ENCODE measurements at regions not wholly inside any gene's neighbourhood (a gene's known extent, or its start where the extent isn't known, plus 50 kb on each side); places are given as distances from the start of the nearest gene placed in this dataset.

DNA sequence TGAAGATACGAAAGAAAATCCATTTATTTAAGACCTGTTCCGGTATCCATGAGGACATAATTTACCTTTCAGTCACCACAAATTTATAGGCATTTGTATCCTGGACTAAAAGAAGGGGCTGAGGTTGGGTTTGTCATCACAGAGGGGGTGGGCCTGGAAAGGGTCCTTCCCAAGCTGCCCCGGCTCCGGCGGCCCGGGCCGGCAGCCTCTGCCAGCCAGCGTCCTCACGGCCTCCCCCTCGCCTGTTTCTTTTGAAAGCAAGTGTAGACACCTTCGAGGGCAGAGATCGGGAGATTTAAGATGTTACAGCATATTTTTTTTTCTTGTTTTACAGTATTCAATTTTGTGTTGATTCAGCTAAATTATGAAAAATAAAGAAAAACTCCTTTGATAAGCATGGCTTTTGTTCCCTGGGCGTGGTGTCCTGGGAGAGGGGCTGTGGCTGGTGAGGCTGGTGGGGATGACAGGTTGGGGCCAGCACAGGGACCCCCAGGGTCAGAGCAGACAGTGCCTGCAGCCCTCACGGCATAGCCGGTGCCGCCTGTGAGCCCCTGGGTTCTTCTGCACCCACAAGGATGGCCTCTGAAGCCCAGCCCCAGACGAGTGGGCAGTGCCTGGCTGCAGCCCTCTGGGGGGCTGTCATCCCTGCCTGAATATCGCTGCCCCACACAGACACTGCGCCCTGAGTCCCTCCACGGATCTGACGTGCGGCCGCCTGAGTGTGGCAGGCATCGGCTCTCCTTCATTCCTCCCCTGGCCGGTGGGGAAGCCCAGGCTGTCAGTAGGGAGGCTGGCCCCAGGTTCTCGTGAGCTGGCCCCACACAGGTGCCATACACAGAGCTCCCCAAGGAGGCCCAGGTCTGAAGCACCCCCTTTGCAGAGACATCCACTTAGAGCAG is 1075.9 kb downstream of the BRD1 start:
- no peak for DNase-seq (ENCODE audit: low read depth in 2 of 2, low spot score in 1 of 2)

DNA sequence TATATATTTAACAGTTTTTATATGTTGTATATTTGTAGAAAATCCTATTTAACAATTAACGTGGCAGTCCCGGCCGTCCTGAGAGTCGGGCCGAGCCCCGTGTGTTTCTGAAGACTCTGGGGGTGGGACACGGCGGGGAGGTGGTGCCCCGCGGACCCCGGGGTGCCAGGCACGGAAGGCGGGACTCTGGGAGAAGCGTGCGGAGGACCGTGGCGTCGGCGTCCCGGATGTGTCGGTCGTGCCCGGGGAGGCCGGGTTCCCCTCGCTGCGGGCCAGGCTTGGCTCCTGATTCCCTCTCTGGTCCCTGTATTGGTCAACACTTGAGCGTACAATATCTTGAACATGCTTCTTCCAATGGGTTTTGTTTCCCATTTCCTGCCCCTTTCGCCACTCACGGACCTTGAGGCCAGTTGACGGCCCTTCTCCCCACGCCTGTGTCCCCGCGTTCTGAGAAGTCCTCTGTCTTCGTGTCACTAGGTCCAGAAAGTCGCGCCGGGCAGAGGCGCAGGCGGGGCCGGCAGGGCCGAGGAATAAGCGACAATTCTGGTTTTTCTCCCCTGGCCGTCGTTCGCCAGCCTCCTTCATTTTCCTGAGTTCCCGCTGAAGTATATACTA is 1076.7 kb downstream of the BRD1 start:
- no peak for DNase-seq (ENCODE audit: low read depth in 2 of 2, low spot score in 1 of 2)

DNA sequence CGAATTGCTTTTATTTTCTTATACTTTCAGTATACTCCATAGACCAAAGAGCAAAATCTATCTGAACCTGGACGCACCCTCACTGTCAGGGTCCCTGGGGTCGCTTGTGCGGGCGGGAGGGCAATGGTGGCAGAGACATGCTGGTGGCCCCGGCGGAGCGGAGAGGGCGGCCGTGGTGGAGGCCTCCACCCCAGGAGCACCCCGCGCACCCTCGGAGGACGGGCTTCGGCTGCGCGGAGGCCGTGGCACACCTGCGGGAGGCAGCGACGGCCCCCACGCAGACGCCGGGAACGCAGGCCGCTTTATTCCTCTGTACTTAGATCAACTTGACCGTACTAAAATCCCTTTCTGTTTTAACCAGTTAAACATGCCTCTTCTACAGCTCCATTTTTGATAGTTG is 1077.4 kb downstream of the BRD1 start:
- DNase-seq (ENCODE audit: low read depth in 2 of 2, low spot score in 1 of 2): no peak

DNA sequence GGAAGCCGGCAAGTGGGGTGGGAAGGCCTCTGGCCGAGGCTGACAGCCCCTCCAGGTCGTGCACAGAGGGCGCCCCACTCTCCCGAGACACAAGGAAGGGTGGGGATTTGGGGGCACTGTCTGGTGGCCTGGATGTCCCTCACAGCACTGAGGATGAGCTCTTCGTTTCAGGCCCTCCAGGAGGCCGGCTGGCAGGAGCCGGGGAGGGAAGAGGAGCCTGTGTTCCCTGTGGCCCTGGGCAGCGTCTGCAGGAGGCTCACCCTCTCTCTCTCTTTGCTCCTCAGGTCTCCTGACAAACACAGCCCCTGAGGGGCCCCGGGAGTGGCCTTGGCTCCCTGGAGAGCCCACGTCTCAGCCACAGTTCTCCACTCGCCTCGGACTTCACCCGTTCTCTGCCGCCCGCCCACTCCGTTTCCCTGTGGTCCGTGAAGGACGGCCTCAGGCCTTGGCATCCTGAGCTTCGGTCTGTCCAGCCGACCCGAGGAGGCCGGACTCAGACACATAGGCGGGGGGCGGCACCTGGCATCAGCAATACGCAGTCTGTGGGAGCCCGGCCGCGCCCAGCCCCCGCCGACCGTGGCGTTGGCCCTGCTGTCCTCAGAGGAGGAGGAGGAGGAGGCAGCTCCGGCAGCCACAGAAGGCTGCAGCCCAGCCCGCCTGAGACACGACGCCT is 1078.0 kb downstream of the BRD1 start:
- DNase-seq (ENCODE audit: low read depth in 2 of 2, low spot score in 1 of 2): no peak

DNA sequence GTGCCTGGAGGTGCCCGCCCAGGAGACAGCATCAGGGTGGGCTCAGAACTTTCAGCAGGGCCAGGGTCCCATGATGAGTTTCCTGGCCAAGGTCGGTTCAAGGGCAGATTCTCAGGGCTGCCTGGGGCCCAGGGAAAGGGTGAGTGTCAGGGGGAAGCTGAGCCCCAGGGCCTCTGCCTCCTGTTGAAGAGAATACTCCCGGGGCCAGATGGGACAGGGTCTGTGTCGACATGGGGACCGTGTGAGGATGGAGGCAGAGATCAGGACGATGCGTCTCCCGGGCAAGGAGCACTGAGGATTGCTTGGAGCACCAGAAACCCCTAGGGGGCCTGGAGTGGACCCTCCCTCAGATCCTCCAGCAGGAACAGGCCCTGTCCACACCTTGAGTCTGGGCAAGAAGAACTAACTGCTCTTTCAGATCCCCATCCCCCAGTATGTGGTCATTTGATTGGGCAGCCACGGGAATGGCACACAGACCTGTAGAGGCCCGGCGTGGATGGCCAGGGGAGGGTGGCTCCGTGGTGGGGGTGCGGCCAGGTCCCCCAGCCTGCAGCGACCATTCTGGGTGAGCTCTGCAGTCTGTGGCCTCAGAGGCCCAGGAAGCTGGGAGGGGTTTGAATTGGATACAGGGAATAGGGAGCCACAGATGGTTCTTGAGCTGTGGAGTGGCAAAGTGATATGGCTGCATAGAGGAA is 1078.7 kb downstream of the BRD1 start:
- no peak for DNase-seq (ENCODE audit: low read depth in 2 of 2, low spot score in 1 of 2)

DNA sequence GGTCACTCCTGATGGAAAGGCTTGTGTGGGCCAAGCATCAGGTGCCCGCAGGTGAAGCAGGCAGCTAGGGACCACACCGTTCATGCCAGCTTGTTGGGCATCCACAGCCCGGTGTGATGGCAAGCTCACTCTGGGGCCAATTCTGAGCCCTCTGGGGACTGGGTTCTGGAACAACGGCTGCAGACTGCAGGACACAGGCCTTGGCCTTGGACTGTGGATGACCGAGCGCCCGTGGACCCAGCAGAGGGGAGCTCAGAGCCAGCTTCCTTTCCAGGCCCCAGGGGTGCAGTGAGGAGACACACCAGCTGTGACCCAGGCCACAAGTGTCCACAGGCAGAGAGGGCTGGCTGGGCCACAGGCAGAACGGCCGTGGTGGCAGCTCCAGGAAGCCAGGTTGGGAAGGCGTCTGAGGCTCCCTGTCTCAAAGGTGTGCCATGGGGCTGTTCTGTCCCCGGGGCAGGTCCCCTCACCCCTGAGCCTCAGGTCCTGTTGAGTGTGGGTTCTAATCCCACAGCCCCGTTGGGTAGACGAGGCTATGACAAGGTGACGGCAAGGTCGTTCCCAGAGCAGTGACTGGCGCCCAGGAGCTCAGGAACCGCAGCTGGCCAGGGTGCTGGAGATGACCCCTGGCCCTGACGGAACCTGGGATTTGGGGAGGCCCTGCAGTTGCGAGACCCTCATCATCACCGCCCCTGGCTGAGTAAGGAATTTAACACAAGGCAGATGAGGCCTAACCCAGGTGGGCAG is 1079.4 kb downstream of the BRD1 start:
- no peak for DNase-seq (ENCODE audit: low read depth in 2 of 2, low spot score in 1 of 2)

DNA sequence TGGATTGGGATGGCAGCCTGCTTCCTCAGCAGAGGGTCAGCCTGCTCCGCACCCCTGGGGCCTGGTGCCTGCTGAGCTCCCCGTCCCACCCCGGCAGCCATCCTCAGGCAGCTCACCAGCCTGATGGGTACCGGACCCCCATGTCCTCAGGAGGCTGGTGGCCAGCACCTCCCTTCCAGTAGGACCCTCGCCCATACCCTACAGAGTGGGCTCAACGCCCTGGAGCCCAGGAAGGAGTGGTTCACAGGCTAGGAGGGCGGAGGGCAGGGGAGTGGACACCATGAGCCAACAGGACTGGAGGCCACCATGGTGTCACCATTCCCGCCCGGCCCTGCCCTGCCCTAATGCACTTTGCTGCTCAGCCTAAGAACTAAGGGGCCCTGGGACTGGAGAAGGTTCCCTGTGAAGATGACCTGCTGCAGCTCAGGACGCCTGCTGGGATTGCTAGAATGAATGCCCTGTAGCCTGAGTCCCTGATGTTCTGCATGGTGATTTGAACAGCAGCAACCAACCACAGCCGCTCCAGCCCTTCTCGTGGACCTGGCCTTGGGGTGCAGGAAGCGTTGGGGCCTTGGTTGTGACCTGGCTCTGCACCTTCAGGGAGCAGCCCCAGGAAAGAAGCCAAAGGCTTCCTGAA is 1080.8 kb downstream of the BRD1 start:
- DNase-seq (ENCODE audit: low read depth in 2 of 2, low spot score in 1 of 2): no peak

DNA sequence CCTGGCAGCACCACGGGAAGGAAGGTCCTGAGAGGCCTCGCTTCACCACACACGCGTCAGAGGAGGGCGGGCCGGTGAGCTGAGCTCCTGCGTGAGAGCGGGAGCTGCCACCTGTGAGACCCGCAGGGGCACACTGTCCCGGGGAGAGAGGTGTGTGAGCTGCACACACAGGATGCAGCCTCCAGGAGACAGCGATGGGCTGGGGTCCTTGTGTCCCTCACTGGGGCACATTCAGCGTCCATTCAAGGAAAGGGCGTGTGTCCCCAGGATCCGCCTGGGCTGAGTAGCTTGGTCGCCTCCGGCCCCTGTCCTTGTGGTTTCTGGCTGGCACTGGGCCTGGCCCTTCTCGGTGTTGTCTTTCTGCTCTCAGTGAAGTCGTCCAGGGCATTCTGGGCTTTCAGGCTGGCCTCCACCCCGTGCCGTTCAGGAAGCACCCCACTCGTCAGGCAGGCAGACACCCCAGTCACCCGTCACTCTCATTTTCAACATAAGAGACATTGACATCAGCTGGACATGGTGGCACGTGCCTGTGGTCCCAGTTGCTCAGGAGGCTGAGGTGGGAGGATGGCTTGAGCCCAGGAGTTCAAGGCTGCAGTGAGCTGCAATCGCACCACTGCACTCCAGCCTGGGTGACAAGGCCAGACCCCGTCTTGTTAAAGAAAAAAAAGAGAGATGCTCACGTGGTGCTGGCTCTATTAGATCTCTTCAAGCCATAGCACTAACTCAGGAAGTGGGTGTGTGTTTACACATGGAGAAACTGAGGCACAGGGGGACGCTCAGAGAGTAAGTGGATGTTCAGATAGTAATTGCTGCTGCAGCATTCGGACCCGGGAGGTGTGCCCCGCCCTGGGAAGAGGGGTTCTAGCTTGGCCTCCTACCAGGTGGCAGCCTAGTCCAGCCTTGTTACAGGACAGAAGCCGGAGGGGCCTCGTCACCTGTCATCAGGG is 1081.6 kb downstream of the BRD1 start:
- DNase-seq (ENCODE audit: low read depth in 2 of 2, low spot score in 1 of 2): no peak

DNA sequence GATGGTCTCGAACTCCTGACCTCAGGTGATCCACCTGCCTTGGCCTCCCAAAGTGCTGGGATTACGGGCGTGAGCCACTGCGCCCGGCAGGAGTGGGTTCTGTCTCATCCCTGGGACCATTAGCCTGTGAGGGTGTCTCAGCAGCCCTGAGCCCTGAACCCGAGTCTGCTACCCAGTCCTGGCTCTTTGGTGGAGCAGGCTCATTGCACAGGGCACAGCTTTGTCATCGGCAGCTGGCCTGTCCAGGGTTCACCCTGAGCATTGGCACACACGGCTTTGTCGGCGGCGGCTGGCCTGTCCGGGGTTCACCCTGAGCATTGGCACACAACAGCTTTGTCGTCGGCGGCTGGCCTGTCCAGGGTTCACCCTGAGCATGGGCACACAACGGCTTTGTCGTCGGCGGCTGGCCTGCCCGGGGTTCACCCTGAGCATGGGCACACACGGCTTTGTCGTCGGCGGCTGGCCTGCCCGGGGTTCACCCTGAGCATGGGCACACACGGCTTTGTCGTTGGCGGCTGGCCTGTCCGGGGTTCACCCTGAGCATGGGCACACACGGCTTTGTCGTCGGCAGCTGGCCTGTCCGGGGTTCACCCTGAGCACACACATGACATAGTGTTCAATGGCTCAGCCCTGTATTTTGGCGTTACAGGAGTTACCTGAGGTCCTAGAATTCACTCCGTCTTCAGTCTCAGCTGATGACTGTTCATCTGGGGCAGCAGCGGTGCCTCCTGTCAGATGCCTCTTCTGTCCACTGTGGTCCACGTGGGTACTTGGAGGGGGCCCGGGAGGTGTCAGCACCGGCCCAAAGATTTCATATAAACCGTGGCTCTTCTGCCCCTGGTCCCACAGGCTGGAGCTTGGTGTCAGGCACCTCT is 1082.5 kb downstream of the BRD1 start:
- DNase-seq (ENCODE audit: low read depth in 2 of 2, low spot score in 1 of 2): no peak

DNA sequence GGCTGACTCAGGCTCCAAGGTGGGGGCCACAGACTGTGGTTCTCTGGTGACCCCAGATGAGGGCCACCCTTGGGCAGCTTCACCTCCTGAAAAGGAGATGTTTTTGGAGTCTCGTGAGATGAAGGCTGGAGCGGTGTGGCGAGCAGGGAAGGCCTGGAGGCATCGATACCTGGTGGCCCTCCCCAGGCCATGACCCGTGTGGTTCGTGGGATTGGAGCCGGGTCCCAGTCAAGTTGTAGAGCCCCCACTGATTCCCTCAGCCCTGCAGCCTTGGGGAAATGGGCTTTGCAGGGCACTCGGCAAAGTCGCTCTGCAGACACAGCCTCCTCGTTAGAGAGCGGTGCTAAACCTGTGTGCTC is 1083.4 kb downstream of the BRD1 start:
- no peak for DNase-seq (ENCODE audit: low read depth in 2 of 2, low spot score in 1 of 2)

DNA sequence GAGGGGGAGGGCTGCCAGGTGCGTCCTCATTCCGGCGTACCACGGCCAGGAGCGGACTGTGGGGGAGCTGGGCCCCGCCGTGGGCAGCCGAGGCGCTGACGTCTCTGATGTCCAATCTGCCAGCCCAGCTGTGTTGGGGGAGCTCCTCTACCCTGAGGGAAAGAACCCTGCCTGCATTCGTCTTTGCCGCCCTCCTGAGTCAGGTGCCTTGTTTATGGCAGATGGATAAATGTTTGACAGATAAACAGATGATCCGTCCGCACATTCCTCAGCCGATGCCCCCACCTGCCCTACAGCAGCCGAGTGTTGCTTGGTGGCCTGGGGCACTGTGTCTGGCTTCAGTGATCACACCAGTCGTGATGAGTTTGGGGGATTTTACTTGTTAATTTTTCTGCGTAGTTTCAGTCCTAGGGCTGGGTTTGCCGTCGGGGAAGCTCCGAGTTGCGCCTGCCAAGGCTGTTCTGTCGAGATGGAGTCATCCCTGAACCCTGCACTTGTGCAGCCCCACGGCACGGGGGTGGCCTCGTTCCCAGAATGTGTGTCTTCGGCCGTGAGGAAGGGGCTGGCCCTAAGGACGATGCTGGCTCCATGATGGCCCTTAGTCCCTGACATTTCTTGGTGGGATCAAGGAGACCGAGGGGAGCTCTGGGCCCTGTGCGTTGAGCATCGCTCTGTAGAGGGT is 1083.9 kb downstream of the BRD1 start:
- DNase-seq (ENCODE audit: low read depth in 2 of 2, low spot score in 1 of 2): no peak

DNA sequence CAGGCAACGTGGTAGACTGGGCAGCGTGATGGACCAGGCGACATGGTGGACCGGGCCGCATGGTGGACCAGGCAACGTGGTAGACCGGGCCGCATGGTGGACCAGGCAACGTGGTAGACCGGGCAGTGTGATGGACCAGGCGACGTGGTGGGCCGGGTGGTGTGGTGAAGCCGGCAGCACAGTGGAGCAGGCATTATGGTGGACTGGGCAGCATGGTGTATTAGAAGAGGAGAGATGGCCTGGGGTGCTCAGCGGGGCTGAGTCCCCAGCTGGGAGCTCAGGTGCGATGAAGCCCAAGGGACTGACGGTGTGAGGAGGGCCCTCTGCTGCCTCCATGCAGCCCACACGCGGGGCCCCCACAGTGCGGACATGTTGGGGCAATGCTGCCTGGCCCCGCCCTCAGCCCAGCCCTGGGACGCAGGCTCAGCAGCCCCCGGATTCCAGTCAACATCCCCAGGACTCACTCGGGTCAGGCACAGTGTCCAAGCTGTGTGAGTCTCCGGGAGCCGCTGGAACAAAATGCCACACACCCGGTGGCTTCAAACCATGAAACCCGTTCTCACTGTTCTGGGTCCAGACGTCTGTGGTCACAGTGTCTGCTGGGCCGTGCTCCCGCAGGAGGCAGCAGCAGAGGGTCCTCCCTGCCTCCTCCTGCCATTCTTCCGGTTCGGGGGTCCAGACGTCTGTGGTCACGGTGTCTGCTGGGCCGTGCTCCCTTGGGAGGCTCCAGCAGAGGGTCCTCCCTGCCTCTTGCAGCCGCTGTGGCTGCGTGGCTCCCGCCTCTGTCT is 1084.9 kb downstream of the BRD1 start:
- no peak for DNase-seq (ENCODE audit: low read depth in 2 of 2, low spot score in 1 of 2)

DNA sequence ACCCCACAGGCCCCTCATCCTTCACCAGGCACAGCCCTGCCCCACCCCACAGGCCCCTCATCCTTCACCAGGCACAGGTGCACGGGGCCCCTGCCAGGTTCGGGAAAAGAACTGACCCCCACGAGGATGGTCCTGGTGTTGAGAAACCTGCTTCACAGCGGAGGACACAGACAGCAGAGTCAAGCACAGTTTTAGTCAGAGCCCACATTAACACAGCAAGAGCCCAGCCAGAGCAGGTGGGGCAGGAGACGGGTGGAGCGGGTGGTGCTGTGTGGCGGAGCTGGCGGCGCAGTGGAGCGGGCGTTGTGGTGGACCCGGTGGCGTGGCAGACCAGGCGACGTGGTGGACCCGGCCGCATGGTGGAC is 1085.5 kb downstream of the BRD1 start:
- no peak for DNase-seq (ENCODE audit: low read depth in 2 of 2, low spot score in 1 of 2)

DNA sequence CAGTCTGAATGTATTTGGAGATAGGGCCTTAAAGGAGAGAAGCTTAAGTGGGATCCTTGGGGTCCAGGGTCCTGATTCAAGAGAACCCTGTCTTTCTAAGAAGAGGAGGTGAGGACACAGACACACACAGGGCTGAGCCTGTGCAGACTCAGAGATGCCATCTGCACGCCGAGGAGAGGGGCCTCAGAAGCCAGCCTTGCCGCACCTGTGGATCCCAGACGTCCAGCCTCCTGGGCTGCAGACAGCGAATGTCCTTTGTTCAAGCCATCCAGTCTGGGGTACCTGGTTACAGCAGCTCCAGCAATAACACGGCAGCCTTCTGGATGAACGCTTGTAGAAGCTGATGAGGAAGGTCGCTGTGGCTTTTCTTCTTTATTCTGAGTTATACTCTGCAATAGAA is 1086.1 kb downstream of the BRD1 start:
- no peak for DNase-seq (ENCODE audit: low read depth in 2 of 2, low spot score in 1 of 2)

DNA sequence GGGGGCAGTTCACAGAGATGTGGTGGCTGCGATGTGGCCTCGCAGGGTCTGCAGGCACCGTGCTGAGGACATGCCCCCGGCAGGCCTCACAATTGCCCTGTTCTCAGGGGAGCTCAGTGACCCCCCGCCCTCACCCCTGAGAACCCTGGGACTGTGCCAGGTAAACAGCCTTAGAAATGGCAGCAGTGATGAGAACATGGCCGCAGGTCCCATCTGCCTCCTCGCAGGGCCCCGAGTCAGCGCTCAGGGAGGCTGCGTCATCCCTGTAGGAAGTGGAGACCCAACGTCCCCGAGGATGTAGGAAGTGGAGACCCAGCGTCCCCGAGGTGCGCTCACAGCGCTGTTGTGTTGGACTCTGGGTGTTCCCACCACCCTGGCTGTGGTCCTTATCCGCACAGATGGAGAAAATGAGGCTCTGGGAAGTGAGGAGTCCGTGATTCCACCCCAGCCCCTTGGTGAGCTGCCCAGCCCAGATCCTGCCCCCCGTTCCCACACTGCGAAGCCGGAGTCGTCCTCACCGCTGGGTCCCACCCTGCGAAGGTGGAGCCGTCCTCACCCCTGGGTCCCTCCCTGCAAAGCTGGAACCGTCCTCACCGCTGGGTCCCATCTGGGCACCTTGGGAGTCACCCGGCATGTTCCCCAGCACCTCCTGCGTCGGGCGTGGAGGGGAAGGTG is 1086.8 kb downstream of the BRD1 start:
- no peak for DNase-seq (ENCODE audit: low read depth in 2 of 2, low spot score in 1 of 2)

DNA sequence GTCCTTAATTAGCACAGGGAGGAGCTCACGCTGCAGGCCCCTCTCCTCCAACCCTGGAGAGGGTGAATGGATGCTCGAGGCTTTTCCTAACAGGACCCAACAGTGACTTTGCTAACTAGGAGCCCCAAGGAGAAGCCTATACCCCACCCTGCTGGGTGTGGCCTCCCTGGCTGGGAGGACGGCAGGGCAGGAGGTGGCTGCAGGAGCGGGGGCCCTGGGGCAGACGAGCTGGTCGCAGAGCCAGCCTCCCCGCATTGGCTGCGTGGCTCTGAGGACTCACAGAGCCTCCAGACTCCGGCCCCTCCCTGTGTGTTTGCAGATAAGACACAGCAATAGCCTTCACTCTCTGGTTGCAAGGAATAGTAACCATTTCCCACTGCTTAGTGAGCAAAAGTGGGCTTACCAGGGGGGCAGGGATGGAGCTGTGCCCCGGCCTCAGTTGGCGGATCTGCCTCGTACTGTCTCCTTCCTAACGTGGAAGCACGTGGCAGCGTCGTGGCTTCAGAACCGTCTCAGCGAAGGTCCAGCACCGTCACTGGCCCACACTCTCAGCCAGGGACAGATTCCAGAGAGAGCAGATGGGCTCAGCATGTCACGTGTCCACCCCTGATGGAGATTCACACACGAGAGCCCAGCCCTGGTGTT is 1087.5 kb downstream of the BRD1 start:
- DNase-seq (ENCODE audit: low read depth in 2 of 2, low spot score in 1 of 2): no peak

Data from stimulated activated CD8-positive, alpha-beta memory T cell treated with anti-CD3 and anti-CD28 coated beads, Interleukin-4, amount 100 ng/mL, for 4 hours (primary cell).